Activated T-cell treated with anti-CD3 and anti-CD28 coated beads for 4 hours (primary cell): ENCODE measurements at regions not wholly inside any gene's neighbourhood (a gene's known extent, or its start where the extent isn't known, plus 50 kb on each side); places are given as distances from the start of the nearest gene placed in this dataset.

ENCODE experiments used
- DNase-seq: peaks from one replicate; pipeline ENCODE4 v3.0.0-alpha.2; 2020

GRCh38 chr12:97347956-97348355 is 114.6 kb upstream of the RMST start:
- no peak for DNase-seq

GRCh38 chr12:97358361-97358760 is 104.2 kb upstream of the RMST start:
- DNase-seq: no peak

DNA sequence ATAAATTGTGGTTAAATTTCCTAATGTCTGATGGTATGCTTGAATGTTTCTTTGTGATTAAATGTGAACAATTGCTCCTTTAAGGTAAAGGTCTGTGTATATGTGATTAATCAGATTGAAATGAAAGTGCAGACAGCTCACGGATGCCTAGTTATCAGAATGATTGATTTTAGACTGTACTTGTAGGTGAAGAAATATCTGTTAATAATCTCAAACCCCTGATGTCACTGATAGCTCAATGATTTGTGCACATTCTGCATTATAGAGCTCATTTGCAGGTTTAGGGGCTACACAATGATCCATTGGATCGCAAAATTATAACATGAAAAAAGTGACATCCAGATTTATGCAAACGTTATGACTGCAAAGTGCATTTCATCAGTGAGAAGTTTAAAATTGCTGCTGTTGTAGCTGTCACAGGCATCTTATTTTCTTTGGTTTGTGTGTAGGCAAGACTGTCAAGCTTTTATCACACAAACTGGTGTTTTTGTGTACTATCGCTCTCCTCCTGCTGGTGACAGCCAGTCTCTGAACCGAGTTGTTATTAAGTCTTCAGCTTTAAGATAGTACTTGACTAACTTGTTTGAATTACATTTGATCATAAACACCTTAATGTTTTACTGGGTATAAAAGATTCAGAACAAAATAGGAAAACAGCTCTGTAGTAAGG is 103.4 kb upstream of the RMST start:
- DNase-seq: no peak

DNA sequence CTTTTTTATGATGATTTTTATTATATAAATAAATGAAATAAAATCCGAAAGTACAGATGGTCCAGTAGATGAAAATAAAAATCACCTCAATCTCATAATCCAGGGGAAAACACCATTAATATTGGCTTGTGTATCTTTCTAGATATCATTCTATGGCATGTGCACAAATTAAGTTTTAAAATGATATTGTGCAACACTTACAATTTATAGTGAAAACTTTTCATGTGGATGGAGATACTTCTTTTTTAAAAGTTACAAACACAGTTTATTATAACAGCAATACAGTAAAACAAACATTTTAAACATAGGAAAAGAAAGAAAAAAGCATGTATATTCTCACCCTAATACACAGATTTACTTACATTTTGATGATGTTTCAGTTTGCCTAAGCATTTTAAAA is 98.9 kb upstream of the RMST start:
- no peak for DNase-seq

GRCh38 chr12:97368462-97369163 is 94.0 kb upstream of the RMST start:
- no peak for DNase-seq

DNA sequence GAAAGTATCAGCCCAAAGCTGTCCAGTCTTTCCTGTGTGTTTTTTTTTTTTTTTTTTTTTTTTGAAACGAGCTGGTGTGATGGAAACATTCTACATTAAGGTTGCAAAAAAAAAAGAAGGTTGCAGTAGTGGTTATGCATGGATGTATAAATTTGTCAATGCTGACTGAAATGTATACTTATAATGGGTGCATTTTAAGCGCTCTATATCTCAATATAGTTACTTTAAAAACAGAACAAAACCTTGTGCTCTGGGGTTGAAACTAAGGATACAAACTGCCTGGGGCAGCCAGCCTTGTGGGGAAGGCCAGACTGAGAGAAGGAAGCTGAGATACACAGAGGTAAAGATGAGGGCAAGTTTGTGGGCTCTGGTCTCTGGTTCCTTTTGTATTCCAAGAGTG is 87.3 kb upstream of the RMST start:
- no peak for DNase-seq

- DNase-seq: no peak
Measured at GRCh38 chr12:97380440-97380839, 82.2 kb upstream of the RMST start.

GRCh38 chr12:97385121-97385520 is 77.5 kb upstream of the RMST start:
- no peak for DNase-seq

DNA sequence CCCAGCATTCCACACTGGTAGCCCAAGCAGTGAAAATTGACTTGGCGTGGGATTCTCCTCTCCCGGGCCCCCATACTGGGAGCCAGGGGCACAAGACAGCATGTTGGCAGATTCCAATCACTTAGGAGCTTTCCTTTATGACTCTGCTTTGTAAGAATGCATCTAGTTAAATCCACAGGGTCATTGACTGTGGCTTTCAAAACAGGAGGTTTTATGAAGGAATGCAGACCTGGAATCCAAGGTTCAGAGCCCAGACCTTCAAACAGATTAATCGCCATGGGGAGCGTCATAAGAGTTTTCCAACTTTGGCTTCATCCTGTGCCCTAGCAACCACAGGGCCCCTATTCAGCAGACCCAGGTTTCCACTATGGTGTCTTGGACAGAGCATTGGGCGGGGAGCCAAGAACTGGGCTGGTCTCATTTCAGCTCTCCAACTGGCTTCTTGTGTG is 76.4 kb upstream of the RMST start:
- DNase-seq: no peak

GRCh38 chr12:97387844-97388243 is 74.8 kb upstream of the RMST start:
- DNase-seq: no peak

DNA sequence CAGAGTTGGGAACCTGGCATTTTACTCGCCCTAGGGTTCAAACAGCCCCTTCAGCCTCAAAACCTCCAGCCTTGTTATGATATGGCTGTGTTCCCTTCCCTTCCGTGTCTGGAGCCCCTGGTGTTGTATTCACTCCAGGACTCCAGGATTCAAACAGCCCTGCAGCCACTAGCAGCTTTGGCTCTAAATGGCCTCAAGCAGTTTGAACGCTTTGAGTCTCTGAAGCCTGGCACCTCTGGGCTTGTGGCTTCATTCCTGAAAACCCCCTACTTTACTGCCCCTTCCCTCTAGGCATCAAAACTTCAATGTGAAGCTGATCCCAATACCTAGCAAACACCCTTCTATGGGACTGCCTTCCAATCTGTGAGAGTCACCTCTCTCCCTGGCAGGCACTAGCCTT is 67.9 kb upstream of the RMST start:
- no peak for DNase-seq

DNA sequence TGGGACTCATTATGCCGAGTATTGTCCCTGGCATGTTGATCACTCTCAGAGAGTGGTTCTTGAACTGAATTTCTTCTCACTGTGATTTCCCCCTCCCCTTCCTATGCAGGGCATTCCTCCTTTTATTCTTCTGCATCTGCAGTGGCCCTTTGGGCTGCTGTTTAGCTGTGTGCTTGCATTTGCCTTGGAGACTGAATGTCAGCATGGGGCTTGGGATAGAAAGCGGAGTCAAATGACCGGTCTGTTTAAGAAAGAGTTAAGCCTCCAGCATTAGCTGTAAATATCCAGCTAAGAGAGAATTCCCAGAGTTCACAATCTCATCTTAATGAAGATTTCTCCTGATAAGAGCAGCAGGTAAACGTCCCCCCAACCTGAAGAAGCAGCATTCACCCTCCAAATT is 65.6 kb upstream of the RMST start:
- no peak for DNase-seq

DNA sequence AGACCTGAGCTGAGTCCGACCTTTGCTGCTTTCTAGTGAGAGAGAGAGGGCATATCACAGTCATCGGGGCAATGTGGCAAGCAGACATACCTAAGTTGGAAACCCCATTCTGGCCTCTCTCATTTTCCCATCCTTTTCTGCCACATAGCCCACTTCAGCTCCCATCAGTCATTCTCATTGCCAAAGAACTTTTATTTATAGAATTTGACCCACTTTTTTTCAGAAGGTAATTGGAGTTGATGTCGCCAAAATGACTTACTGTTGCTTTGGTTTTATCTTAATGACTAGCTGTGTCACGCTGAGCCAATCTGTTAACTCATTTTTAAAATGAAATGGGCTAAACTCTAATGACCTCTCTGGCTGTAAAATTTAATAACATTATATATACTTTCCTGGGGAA is 63.9 kb upstream of the RMST start:
- DNase-seq: no peak

DNA sequence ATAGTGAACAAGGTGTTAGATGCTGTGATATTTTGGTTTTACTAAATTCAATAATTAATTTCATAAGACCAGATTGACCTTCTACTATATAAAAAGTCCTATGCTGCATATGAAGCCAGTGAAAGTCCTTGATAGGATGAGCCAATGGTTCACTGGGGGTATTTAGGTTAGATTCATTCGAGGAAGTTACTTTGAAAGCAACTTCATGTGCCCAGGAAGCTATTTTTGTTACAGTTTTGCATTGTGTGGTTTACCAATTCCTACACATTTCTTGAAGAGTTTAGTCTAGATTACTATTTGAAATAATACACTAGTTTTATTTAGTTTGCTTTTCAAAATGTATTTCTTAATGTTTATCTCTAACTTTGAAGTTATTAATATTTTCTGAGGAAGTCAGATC is 58.5 kb upstream of the RMST start:
- no peak for DNase-seq

- DNase-seq: no peak
Measured at GRCh38 chr12:97404543-97404942, 58.1 kb upstream of the RMST start.

- DNase-seq: no peak
Measured at GRCh38 chr12:97408363-97408762, 54.2 kb upstream of the RMST start.

DNA sequence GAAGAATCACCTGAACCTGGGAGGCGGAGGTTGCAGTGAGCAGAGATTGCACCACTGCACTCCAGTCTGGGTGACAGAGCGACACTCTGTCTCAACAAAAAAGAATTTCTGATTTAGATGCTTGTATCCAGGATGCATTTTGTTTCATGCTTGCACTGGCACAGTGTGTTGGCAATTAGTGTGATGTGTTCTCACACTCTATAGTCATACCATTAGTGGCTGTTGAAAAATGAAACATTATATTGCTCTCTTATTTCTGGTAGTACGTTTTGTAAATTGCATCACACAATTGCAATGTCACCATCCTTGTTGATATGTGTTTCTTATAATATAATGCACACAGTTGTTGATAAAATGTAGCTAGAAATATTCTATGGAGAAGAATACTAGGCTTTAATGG is 51.3 kb upstream of the RMST start:
- DNase-seq: no peak
